Lower leg skin (tissue), 4 donors: ENCODE measurements at regions not wholly inside any gene's neighbourhood (a gene's known extent, or its start where the extent isn't known, plus 50 kb on each side); places are given as distances from the start of the nearest gene placed in this dataset.

Source experiments
- DNase-seq, 2 donors: peaks; one replicate each; pipeline ENCODE4 v3.0.0-alpha.2; 2019; ENCODE audit warnings: low spot score in 2 of 2
- H3K4me3 ChIP-seq: fragments of 200-600 bp; sonication (generic); 2 replicates; pipeline ENCODE4 v1.5.1; 2017; ENCODE audit warnings: mild to moderate bottlenecking, low read depth; ENCODE audit not compliant: poor library complexity, severe bottlenecking
- POLR2A ChIP-seq, 2 donors: fragments of 450-650 bp; IDR thresholded peaks; one replicate each; pipeline ENCODE4 v1.6.1; 2016 to 2017; ENCODE audit warnings: antibody characterized with exemption in 2 of 2, mild to moderate bottlenecking in 1 of 2, moderate library complexity in 1 of 2
- WGBS, 2 donors: methylation state at CpG; one replicate each; pipeline ENCODE4 v1.1.5; 2018; 5-methylcytosine and 5-hydroxymethylcytosine counted together
- intact Hi-C: fragments of 100-400 bp; cut with DNase I; formaldehyde crosslinking; loops from one replicate; pipeline ENCODE4 v1.15.0; 2023; ENCODE audit warnings: low total_unique reads
- TF ChIP-seq, protein P1 (sequence below), 3 donors: fragments of 450-650 bp; IDR thresholded peaks; one replicate each; pipeline ENCODE4 v1.5.1; 2016; ENCODE audit warnings: antibody characterized with exemption in 3 of 3, mild to moderate bottlenecking in 3 of 3, moderate library complexity in 2 of 3

DNA sequence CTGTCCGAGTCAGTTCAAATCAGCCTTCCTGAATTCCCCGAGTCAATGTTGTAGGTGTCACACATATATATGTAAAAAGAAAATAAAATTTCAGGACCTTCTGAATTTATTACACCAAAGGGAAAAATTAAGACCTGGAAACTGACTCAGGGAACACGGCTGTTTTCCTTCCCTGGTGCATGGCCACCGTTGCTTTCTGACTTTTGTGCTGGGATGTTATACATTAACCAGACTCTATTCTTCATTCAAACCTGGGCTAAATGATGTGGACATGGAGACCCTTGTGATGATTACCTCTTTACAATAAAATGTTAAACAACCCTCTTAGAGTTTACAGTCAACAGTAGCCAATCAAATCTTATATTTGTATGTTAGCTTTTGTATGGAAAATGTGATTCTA is 51.4 kb upstream of the PLEKHG1 start:
- TF ChIP-seq, protein P1, sequence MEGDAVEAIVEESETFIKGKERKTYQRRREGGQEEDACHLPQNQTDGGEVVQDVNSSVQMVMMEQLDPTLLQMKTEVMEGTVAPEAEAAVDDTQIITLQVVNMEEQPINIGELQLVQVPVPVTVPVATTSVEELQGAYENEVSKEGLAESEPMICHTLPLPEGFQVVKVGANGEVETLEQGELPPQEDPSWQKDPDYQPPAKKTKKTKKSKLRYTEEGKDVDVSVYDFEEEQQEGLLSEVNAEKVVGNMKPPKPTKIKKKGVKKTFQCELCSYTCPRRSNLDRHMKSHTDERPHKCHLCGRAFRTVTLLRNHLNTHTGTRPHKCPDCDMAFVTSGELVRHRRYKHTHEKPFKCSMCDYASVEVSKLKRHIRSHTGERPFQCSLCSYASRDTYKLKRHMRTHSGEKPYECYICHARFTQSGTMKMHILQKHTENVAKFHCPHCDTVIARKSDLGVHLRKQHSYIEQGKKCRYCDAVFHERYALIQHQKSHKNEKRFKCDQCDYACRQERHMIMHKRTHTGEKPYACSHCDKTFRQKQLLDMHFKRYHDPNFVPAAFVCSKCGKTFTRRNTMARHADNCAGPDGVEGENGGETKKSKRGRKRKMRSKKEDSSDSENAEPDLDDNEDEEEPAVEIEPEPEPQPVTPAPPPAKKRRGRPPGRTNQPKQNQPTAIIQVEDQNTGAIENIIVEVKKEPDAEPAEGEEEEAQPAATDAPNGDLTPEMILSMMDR (IDR thresholded peaks at IDR 0.05), result no peak
- no peak for TF ChIP-seq POLR2A (IDR thresholded peaks at IDR 0.05)
- 93 to 95% methylated on average over 4 of the region's 4 CpGs for WGBS, 2 donors
- no peak for DNase-seq
- H3K4me3 ChIP-seq, result no peak overlapping the region
- intact Hi-C loops, result no loop called here

GRCh38 chr6:150549007-150549406 is 50.7 kb upstream of the PLEKHG1 start:
- intact Hi-C loops, result no loop called here
- WGBS, 2 donors, result 95 to 96% methylated on average over 5 of the region's 5 CpGs
- no peak for DNase-seq
- H3K4me3 ChIP-seq, result no peak overlapping the region
- no peak for TF ChIP-seq POLR2A (IDR thresholded peaks at IDR 0.05)
- TF ChIP-seq, protein P1 (IDR thresholded peaks at IDR 0.05), result no peak

GRCh38 chr6:150549674-150550101 is 50.0 kb upstream of the PLEKHG1 start:
- no peak for DNase-seq
- intact Hi-C loops, result no loop called here
- no peak overlapping the region for H3K4me3 ChIP-seq
- 85 to 86% methylated on average over 6 of the region's 6 CpGs for WGBS, 2 donors
- TF ChIP-seq, protein P1 (IDR thresholded peaks at IDR 0.05), result no peak
- no peak for TF ChIP-seq POLR2A (IDR thresholded peaks at IDR 0.05)
